ENCODE measurements at regions not wholly inside any gene's neighbourhood (a gene's known extent, or its start where the extent isn't known, plus 50 kb on each side); places are given as distances from the start of the nearest gene placed in this dataset.

- CTCF ChIA-PET (ENCODE audit: unreplicated experiment): no interaction called here
- TF ChIP-seq CTCF (conservative IDR thresholded peaks at IDR 0.05; ENCODE audit: low read length) (no peak), EZH2phosphoT487 (IDR thresholded peaks at IDR 0.05; ENCODE audit: borderline replicate concordance, low read depth, low read length) (no peak)
- no peaks in the 10 kb centered on the region for H3K4me1 ChIP-seq (ENCODE audit: insufficient read depth, low read length, poor library complexity, severe bottlenecking)
Measured at GRCh38 chr6:85749236-85749635, 106.5 kb upstream of the SYNCRIP start.

GRCh38 chr6:85747666-85748065 is 105.0 kb upstream of the SYNCRIP start:
- Histone ChIP-seq H3K9me2 (ENCODE audit: insufficient read depth, low read length) (0 out of 2 replicates have a peak, but pooled peaks cover 4% of the 10 kb centered on the region), H3K4me3 (ENCODE audit: low read depth, low read length, poor library complexity, severe bottlenecking) (no peak overlapping the region), H3K4me2 (ENCODE audit: low read length) (no peak overlapping the region), H2AFZ (ENCODE audit: low read length) (no peak overlapping the region), H3K4me1 (ENCODE audit: insufficient read depth, low read length, poor library complexity, severe bottlenecking) (no peaks in the 10 kb centered on the region), H3K9me3 (ENCODE audit: low read length) (no peaks in the 10 kb centered on the region), H4K20me1 (ENCODE audit: insufficient read depth, low read length) (no peaks in the 10 kb centered on the region), H3K79me2 (ENCODE audit: insufficient read depth, low read depth, low read length) (no peaks in the 10 kb centered on the region), H3K36me3 (ENCODE audit: insufficient read depth, low read length) (no peaks in the 10 kb centered on the region), H3K27ac (ENCODE audit: low read depth, low read length, poor library complexity, severe bottlenecking) (no peak overlapping the region)
- POLR2A ChIA-PET: interaction anchor here (1.2 kb wide), 1 partner anchor 69 kb away, joined by 3 read pairs; no protein-coding TSS in a partner anchor
- no TSS peak for BruUV-seq (replicated peaks)
- intact Hi-C loops (cut with micrococcal nuclease; ENCODE audit: unreplicated experiment): no loop called here
- no peak for DNase-seq (ENCODE audit: low spot score)
- TF ChIP-seq CTCF (conservative IDR thresholded peaks at IDR 0.05; ENCODE audit: low read length) (no peak), EZH2phosphoT487 (IDR thresholded peaks at IDR 0.05; ENCODE audit: borderline replicate concordance, low read depth, low read length) (no peak)
- CTCF ChIA-PET (ENCODE audit: unreplicated experiment): no interaction called here

More at GRCh38 chr6:85749236-85749635, 106.5 kb upstream of the SYNCRIP start:
- H4K20me1 ChIP-seq (ENCODE audit: insufficient read depth, low read length): no peaks in the 10 kb centered on the region
- no peak overlapping the region for H3K4me2 ChIP-seq (ENCODE audit: low read length)
- DNase-seq (ENCODE audit: low spot score): no peak
- H3K9me2 ChIP-seq (ENCODE audit: insufficient read depth, low read length): 0 out of 2 replicates have a peak, but pooled peaks cover 4% of the 10 kb centered on the region
- H3K9me3 ChIP-seq (ENCODE audit: low read length): no peaks in the 10 kb centered on the region
- no TSS peak for BruUV-seq (replicated peaks)
- H3K36me3 ChIP-seq (ENCODE audit: insufficient read depth, low read length): no peaks in the 10 kb centered on the region
- no peak overlapping the region for H2AFZ ChIP-seq (ENCODE audit: low read length)
- POLR2A ChIA-PET: no interaction called here
- intact Hi-C loops (cut with micrococcal nuclease; ENCODE audit: unreplicated experiment): no loop called here
- H3K4me3 ChIP-seq (ENCODE audit: low read depth, low read length, poor library complexity, severe bottlenecking): no peak overlapping the region
- H3K27ac ChIP-seq (ENCODE audit: low read depth, low read length, poor library complexity, severe bottlenecking): no peak overlapping the region
- H3K79me2 ChIP-seq (ENCODE audit: insufficient read depth, low read depth, low read length): no peaks in the 10 kb centered on the region

- Histone ChIP-seq H4K20me1 (ENCODE audit: insufficient read depth, low read length) (no peaks in the 10 kb centered on the region), H2AFZ (ENCODE audit: low read length) (no peak overlapping the region), H3K9me3 (ENCODE audit: low read length) (no peaks in the 10 kb centered on the region), H3K79me2 (ENCODE audit: insufficient read depth, low read depth, low read length) (no peaks in the 10 kb centered on the region), H3K4me1 (ENCODE audit: insufficient read depth, low read length, poor library complexity, severe bottlenecking) (no peaks in the 10 kb centered on the region), H3K36me3 (ENCODE audit: insufficient read depth, low read length) (no peaks in the 10 kb centered on the region), H3K4me2 (ENCODE audit: low read length) (no peak overlapping the region), H3K4me3 (ENCODE audit: low read depth, low read length, poor library complexity, severe bottlenecking) (no peak overlapping the region), H3K9me2 (ENCODE audit: insufficient read depth, low read length) (0 out of 2 replicates have a peak, but pooled peaks cover 4% of the 10 kb centered on the region), H3K27ac (ENCODE audit: low read depth, low read length, poor library complexity, severe bottlenecking) (no peak overlapping the region)
- BruUV-seq (replicated peaks): no TSS peak
- intact Hi-C loops (cut with micrococcal nuclease; ENCODE audit: unreplicated experiment): no loop called here
- no peak for TF ChIP-seq CTCF (conservative IDR thresholded peaks at IDR 0.05; ENCODE audit: low read length)
- TF ChIP-seq EZH2phosphoT487 (IDR thresholded peaks at IDR 0.05; ENCODE audit: borderline replicate concordance, low read depth, low read length): no peak
- no peak for DNase-seq (ENCODE audit: low spot score)
- POLR2A ChIA-PET: interaction anchor here (1.2 kb wide), 1 partner anchor 69 kb away, joined by 3 read pairs; no protein-coding TSS in a partner anchor
- CTCF ChIA-PET (ENCODE audit: unreplicated experiment): no interaction called here
Measured at GRCh38 chr6:85747093-85747492, 104.4 kb upstream of the SYNCRIP start.

Measured in OCI-LY7 (cell line).